ENCODE measurements at regions not wholly inside any gene's neighbourhood (a gene's known extent, or its start where the extent isn't known, plus 50 kb on each side); places are given as distances from the start of the nearest gene placed in this dataset.

- Histone ChIP-seq H3K27ac (no peak overlapping the region), H3K4me1 (no peaks in the 10 kb centered on the region), H3K9me3 (no peaks in the 10 kb centered on the region), H3K36me3 (no peaks in the 10 kb centered on the region), H3K4me3 (no peak overlapping the region), H3K27me3 (no peaks in the 10 kb centered on the region)
- TF ChIP-seq CTCF (IDR thresholded peaks at IDR 0.05): no peak
- ATAC-seq: no peak
- DNase-seq: no peak
- intact Hi-C loops (cut with DNase I): no loop called here
These were observed 77.1 kb upstream of the MFGE8 start for GRCh38 chr15:88990185-88990679.

- TF ChIP-seq CTCF (IDR thresholded peaks at IDR 0.05): no peak
- H3K9me3 ChIP-seq: no peaks in the 10 kb centered on the region
- no peak overlapping the region for H3K4me3 ChIP-seq
- intact Hi-C loops (cut with DNase I): no loop called here
- H3K27ac ChIP-seq: no peak overlapping the region
- no peaks in the 10 kb centered on the region for H3K36me3 ChIP-seq
- DNase-seq: no peak
- H3K27me3 ChIP-seq: no peaks in the 10 kb centered on the region
- no peaks in the 10 kb centered on the region for H3K4me1 ChIP-seq
- no peak for ATAC-seq
These were observed 79.0 kb upstream of the MFGE8 start for GRCh38 chr15:88992216-88992615.

- no peaks in the 10 kb centered on the region for H3K9me3 ChIP-seq
- intact Hi-C loops (cut with DNase I): no loop called here
- no peak for TF ChIP-seq CTCF (IDR thresholded peaks at IDR 0.05)
These were observed 79.8 kb upstream of the MFGE8 start for GRCh38 chr15:88992912-88993376.

GRCh38 chr15:88993662-88994061, 80.5 kb upstream of the MFGE8 start:
- no peak for TF ChIP-seq CTCF (IDR thresholded peaks at IDR 0.05)
- DNase-seq: no peak
- ATAC-seq: no peak
- H3K4me1 ChIP-seq: no peaks in the 10 kb centered on the region
- H3K4me3 ChIP-seq: no peak overlapping the region
- no peaks in the 10 kb centered on the region for H3K36me3 ChIP-seq
- no peak overlapping the region for H3K27ac ChIP-seq
- intact Hi-C loops (cut with DNase I): no loop called here
- no peaks in the 10 kb centered on the region for H3K9me3 ChIP-seq
- no peaks in the 10 kb centered on the region for H3K27me3 ChIP-seq

More at GRCh38 chr15:88992912-88993376, 79.8 kb upstream of the MFGE8 start:
- no peaks in the 10 kb centered on the region for H3K27me3 ChIP-seq
- no peak overlapping the region for H3K4me3 ChIP-seq
- no peak for ATAC-seq
- H3K36me3 ChIP-seq: no peaks in the 10 kb centered on the region
- no peak for DNase-seq
- H3K4me1 ChIP-seq: no peaks in the 10 kb centered on the region
- no peak overlapping the region for H3K27ac ChIP-seq

GRCh38 chr15:88994286-88994685, 81.1 kb upstream of the MFGE8 start:
- no peaks in the 10 kb centered on the region for H3K36me3 ChIP-seq
- TF ChIP-seq CTCF (IDR thresholded peaks at IDR 0.05): no peak
- no peak overlapping the region for H3K27ac ChIP-seq
- H3K4me1 ChIP-seq: no peaks in the 10 kb centered on the region
- ATAC-seq (no peak), DNase-seq (no peak)
- intact Hi-C loops (cut with DNase I): no loop called here
- no peaks in the 10 kb centered on the region for H3K27me3 ChIP-seq
- no peak overlapping the region for H3K4me3 ChIP-seq
- no peaks in the 10 kb centered on the region for H3K9me3 ChIP-seq

- Histone ChIP-seq H3K4me3 (no peak overlapping the region), H3K9me3 (no peaks in the 10 kb centered on the region), H3K27ac (no peak overlapping the region), H3K27me3 (no peaks in the 10 kb centered on the region), H3K4me1 (no peaks in the 10 kb centered on the region), H3K36me3 (no peaks in the 10 kb centered on the region)
- DNase-seq (no peak), ATAC-seq (no peak)
- no peak for TF ChIP-seq CTCF (IDR thresholded peaks at IDR 0.05)
- intact Hi-C loops (cut with DNase I): no loop called here
These were observed 82.3 kb upstream of the MFGE8 start for GRCh38 chr15:88995449-88995848.
